ENCODE measurements at regions not wholly inside any gene's neighbourhood (a gene's known extent, or its start where the extent isn't known, plus 50 kb on each side); places are given as distances from the start of the nearest gene placed in this dataset.

- WGBS, 2 donors = 65 to 82% methylated on average over 6 of the region's 6 CpGs
- no peaks in the 10 kb centered on the region for H3K4me1 ChIP-seq
- FAIRE-seq = no peak
- ATAC-seq = peak in 1 of 4 donors; percentile 38
- H3K4me3 ChIP-seq = no peak overlapping the region
- H3K27me3 ChIP-seq = peaks cover 0 to 4% (median 0%) of the 10 kb centered on the region in 4 donors
- no peak overlapping the region for H3K27ac ChIP-seq
- H3K9me3 ChIP-seq = no peaks in the 10 kb centered on the region
- no peaks in the 10 kb centered on the region for H3K36me3 ChIP-seq
- TF ChIP-seq, protein P1, sequence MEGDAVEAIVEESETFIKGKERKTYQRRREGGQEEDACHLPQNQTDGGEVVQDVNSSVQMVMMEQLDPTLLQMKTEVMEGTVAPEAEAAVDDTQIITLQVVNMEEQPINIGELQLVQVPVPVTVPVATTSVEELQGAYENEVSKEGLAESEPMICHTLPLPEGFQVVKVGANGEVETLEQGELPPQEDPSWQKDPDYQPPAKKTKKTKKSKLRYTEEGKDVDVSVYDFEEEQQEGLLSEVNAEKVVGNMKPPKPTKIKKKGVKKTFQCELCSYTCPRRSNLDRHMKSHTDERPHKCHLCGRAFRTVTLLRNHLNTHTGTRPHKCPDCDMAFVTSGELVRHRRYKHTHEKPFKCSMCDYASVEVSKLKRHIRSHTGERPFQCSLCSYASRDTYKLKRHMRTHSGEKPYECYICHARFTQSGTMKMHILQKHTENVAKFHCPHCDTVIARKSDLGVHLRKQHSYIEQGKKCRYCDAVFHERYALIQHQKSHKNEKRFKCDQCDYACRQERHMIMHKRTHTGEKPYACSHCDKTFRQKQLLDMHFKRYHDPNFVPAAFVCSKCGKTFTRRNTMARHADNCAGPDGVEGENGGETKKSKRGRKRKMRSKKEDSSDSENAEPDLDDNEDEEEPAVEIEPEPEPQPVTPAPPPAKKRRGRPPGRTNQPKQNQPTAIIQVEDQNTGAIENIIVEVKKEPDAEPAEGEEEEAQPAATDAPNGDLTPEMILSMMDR (IDR thresholded peaks at IDR 0.05) = no peak
- no peak for DNase-seq
- intact Hi-C loops (cut with DNase I) = no loop called here
These were observed 60.6 kb upstream of the AKT3 start for GRCh38 chr1:243910607-243911006.

DNA sequence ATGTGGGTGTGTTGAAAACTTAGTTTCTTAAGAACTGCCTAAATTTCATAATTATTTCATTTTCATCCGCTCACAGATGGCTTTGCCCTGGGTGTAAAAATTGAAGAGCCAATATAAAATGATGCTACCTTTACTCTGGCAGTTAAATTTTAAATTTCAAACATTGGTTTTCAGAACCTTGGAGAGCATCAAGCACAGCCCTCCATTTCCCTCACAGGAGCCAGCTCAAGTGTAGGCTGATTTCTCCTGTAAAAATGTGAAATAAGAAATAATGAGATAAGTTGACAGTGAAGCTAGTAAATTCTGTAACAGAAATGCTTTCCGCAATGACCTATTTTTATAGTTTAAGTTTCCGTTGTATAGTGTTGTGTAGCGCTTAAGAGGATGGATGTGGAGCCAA is 53.9 kb upstream of the AKT3 start:
- 83 to 90% methylated on average over 4 of the region's 4 CpGs for WGBS, 2 donors

DNA sequence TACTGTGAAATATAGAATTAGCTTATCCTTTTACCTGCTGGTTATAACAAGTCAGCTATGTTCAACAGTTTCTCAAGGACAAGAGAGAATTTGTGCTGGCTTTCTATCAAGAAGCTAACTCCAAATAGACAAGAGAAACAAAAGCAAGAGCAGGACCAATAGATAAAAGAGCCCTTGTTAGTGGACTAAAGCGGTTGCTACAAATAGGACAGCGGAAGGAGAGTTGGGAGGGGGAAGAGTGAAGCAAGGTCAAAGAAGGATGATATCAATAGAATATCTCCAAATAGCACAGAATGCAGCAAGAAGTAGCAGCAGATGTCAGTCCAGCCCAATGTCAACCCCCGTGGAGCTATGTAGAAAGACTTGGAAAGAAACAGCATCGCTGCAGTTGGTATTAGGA is 53.0 kb upstream of the AKT3 start:
- Histone ChIP-seq H3K36me3 (no peaks in the 10 kb centered on the region), H3K9me3 (no peaks in the 10 kb centered on the region), H3K27ac (no peak overlapping the region), H3K27me3 (no peaks in the 10 kb centered on the region), H3K4me1 (no peaks in the 10 kb centered on the region), H3K4me3 (no peak overlapping the region)
- FAIRE-seq = no peak
- TF ChIP-seq, protein P1 (IDR thresholded peaks at IDR 0.05) = no peak
- intact Hi-C loops (cut with DNase I) = no loop called here
- DNase-seq = no peak
- no peak for ATAC-seq
- 43 to 55% methylated on average over 4 of the region's 4 CpGs for WGBS, 2 donors

More for the DNA sequence above, 53.9 kb upstream of the AKT3 start:
- no peaks in the 10 kb centered on the region for H3K9me3 ChIP-seq
- H3K4me1 ChIP-seq = no peaks in the 10 kb centered on the region
- no peak overlapping the region for H3K27ac ChIP-seq
- no peaks in the 10 kb centered on the region for H3K27me3 ChIP-seq
- H3K36me3 ChIP-seq = no peaks in the 10 kb centered on the region
- no peak for FAIRE-seq
- peak in 1 of 4 donors; percentile 40 for ATAC-seq
- intact Hi-C loops (cut with DNase I) = no loop called here
- TF ChIP-seq, protein P1 (IDR thresholded peaks at IDR 0.05) = no peak
- H3K4me3 ChIP-seq = no peak overlapping the region
- DNase-seq = no peak

- no peaks in the 10 kb centered on the region for H3K9me3 ChIP-seq
- DNase-seq (no peak), ATAC-seq (peak in 1 of 4 donors; percentile 34), FAIRE-seq (no peak)
- H3K4me3 ChIP-seq = no peak overlapping the region
- H3K36me3 ChIP-seq = no peaks in the 10 kb centered on the region
- no peaks in the 10 kb centered on the region for H3K27me3 ChIP-seq
- TF ChIP-seq, protein P1 (IDR thresholded peaks at IDR 0.05) = no peak
- WGBS, 2 donors = 8 to 10% methylated on average over 2 of the region's 2 CpGs
- H3K27ac ChIP-seq = no peak overlapping the region
- H3K4me1 ChIP-seq = no peaks in the 10 kb centered on the region
- intact Hi-C loops (cut with DNase I) = no loop called here
These were observed 52.1 kb upstream of the AKT3 start for GRCh38 chr1:243902100-243902499.
